NCI-H69 (cell line): ENCODE measurements at regions not wholly inside any gene's neighbourhood (a gene's known extent, or its start where the extent isn't known, plus 50 kb on each side); places are given as distances from the start of the nearest gene placed in this dataset.

Experiments
- DNase-seq: peaks from one replicate; lab custom pipeline; 2025; lab: John Stamatoyannopoulos, UW

DNA sequence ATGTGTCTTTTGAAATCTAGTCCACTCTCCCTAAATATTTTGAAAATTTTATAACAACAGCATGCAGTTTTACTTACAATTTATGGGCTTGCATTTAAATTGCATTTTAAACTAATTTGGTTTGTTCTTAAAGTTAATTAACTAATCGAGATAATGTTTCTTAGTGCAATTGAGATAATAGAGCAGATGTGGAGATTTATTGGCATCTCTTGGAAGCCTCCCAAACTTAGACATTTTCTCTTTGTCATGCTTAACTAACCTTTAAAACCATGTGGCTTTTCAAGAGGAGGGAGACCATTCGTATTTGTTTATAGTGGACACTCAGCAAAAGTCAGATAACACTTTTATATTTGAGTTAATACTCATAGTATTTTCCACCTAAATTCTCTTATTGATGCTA is 887.0 kb upstream of the CELF2 start:
- DNase-seq: no peak

DNA sequence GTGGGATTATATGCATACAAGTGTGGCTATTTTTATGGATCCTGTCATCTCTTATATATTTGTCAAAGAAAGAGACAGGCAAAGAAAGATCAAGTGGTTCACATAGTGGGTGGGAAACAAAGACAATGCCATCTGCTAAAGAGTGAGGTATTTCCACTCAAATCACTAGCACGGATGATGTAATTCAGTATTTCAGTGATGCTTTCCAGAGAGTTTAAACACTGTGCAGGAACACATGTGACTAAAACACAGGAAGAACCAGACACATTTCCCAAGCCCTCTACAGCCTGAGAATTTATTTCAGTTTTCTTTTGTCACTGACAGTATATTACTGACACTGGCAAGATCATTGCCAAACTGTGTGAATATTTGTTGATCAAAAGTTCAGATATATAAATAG is 885.7 kb upstream of the CELF2 start:
- no peak for DNase-seq

DNA sequence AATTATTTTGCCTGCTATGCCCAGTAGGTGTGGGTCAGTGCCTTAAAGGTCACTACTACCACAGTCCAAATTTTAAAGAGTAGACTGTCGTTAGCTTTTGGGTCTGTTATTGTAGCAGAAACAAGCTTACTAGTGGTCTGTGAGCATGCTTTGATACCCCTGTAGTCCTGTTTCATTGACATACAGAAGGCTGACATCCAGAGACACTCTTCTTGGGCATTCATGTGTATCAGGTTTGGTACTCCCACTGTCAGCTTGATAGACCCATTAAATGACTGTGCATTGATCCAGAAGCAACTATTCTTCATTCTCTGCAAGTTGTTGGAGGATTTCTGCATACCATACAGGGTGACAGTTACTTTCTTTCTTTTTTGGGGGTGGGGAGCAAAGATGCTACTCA is 884.4 kb upstream of the CELF2 start:
- DNase-seq: no peak

DNA sequence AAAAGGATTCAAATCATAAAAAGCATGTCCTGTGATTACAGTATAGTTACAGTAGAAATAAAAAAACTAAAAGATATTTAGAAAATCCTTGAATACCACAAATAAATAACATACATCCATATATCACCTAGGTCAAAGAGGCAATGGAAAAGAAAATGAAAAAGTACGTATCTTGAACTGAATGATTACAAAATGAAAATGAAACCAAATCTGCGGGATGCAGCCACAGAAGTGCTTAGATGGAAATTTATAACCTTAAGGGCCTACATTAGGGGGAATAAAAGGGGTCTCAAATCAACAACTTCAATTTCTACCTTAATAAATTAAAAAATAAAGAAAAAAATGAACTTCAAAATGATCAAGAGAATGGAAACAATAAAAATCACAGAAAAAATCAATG is 879.0 kb upstream of the CELF2 start:
- DNase-seq: no peak

DNA sequence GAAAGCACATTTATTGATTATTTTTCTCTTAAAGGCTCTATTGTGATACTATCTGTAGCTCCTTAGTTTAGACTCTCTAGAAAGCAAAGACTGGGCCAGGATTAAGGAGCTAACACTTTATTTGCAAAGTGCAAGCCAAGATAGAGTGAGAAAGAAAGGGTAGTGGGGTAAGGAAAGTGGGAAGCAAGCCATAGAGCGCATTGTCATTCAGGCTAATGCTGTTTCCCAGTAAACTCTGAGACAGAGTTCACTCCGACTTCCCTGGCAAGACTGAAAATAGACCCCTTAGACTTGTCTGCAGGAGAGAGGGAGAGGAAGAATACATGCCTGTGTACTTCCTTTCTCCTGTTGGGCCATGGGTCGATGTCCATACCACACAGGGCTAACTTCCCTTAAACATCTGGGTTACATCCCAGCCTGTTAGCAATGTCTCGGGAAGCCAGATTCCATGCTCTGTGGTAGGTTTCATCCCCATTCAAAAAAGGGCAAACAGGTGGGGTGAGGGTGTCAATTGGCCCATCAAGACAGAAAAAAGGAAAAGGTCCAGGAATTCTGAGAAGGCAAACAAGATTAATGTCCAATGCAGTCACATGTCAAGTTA is 875.8 kb upstream of the CELF2 start:
- no peak for DNase-seq

DNA sequence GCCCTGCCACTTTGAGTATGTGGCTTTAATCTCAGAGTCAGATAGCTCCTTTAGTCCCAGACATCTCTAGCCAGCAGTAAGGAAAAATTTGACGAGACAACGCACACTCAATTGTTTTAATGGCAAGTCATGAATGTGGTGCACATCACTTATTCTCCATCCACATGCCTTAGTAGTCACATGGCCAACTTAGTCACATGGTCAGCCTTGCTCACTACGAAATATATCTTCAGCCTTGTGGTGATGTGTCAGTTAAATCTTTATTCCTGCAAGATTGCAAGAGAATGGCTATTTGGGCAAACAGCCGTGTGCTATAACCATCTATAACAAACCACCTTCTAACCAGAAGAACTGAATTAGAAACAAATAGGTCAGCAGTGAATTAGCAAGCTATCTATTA is 871.1 kb upstream of the CELF2 start:
- no peak for DNase-seq

DNA sequence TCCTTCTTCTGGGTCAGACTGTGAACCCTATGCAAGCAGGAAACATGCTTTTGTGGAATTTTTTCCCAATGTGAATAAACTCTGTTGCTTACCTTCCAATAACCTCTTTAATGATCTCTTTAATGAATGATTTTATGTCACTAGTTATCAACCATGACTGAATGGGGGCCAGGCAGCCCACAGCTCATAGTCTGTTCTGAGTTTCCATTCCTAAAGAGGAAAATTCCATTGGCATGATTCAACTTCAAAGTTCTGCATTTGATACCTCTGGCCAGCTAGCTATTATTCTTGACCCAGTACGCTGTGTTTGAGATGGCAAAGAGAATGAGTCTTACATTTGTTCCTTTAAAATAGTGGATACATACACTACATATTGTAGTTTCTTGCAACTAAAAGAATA is 867.8 kb upstream of the CELF2 start:
- no peak for DNase-seq

DNA sequence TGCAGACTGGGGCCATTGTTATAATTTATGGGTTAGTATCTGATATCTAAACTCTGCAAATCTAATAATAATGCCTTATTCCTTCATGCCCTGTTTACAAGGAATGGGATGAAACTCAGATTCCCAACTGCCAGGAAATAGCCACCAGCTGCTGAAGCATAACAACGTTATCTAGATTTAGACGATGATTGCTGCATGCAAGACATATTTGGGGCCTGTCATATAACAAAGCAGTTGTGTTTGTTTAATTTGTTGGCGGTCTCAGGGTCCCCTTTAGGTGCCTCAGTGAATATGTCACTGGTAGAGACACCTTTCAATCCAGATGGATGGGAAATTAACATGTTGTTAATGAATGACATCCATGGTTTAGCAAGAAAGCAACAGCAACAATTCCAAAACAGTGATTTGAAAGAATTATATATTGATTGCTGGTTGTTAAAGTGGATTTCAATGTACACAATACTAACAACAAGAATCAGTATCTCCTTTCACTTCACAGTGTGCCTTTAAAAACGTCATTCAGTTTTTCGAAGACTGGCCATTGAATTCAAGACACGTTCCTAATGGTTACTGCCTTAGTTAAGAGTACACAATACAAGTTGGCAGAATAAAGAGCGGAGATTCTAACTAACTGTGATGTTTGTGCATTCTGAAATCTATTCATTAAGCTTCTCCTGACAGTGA is 860.6 kb upstream of the CELF2 start:
- DNase-seq: no peak

DNA sequence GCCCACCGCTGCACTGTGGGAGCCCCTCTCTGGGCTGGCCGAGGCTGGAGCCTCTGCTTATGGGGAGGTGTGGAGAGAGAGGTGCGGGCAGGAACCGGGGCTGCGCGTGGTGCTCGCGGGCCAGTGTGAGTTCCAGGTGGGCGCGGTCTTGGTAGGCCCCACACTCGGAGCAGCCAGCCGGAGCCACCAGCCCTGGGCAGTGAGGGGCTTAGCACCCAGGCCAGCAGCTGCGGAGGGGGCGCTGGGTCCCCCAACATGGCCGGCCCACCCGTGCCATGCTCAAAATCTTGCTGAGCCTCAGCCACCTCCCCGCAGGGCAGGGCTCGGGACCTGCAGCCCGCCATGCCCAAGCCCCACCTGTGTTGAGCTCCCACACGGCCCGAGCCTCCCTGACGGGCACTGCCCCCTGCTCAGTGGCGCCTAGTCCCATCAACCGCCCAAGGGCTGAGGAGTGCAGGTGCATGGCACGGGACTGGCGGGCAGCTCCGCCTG is 856.8 kb upstream of the CELF2 start:
- DNase-seq: no peak

DNA sequence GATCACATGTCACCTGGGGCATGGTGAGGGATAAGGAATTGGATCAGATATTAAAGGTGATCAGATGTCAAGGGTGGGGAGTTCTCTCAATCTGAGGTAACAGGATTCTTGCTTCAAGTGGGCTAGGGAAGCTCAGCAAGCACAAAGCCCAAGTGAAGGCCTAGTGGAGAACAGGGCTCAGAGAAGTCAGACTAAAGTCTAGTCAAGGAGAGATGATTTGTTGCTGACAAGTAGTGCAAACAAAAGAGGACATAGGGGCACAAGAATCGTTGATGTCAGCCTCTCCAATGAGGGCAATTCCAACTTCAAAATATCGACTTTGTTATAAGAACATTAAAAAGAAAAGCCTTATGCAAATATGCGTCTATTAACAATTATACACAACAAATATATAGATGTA is 852.8 kb upstream of the CELF2 start:
- no peak for DNase-seq

DNA sequence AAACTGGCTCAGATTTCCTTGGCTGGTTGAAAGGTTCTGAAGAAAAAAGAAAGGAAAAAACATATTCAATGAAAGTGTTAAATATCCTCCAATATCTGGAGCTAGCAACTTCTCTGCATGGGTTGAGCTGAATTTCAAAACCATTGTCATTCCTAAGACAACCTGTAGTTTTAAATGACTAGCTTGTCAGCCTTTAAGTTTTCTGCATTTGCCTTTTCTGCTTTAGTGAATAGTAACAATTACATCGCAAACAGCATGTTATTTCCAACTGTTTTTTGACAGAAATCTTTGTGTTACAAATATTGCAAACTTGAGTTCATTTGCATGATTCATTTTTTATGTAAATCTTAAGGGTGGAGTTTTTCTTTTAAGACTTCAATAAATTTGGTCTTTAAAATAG is 852.3 kb upstream of the CELF2 start:
- DNase-seq: no peak

DNA sequence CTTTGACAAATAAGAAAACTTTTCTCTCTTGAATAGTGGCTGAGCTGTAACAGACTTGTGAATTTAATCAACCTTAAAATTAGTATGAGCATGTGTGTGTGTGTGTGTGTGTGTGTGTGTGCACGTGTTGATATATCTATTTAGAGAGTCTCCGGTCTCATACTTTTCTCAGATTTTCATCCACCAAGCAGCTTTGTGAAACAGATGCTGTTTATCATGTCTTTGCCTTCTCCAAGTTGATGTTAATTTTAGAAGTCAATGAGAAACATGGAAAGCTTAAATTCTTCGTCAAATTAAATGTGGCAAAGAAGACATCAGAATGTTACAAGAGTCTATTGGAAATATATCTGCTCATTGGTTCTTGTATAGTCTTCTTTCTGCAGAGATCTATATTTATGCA is 839.2 kb upstream of the CELF2 start:
- no peak for DNase-seq

DNA sequence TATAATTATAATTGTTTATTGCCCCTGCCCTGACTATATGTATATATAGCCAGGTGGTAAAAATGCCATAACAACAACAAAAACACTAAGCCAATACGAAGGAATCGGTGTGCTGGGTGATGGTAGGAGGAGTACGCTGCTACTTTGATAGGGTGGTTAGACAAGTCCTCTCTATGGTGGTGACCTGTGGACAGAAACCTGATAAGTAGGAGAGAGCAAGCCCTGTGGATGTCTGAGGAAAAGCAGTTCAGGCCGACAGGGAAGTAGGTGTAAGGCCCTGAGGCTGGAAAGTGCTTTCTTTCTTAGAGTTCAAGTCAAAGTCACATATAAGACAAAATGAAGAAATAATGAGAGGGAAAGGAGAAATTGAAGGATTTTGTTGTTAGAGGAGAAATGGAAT is 823.8 kb upstream of the CELF2 start:
- no peak for DNase-seq

DNA sequence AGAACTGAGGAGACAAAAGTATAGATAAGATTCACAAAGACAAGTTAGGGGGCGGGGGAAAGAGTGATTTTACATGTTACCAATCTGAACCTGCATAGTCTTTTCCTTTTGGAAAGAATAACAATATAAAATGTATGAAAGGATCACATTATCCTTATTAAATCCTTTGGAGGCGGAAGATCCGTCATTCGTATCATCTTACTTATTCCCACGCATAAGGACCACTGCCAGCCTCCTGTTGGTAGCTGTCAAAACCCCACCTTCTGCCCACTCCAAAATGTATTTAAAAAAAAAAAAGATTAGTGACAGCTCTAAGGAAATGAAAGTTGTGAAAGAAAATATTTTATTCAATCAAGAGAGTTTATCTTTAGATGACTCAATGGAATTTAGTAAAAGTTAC is 821.0 kb upstream of the CELF2 start:
- no peak for DNase-seq

DNA sequence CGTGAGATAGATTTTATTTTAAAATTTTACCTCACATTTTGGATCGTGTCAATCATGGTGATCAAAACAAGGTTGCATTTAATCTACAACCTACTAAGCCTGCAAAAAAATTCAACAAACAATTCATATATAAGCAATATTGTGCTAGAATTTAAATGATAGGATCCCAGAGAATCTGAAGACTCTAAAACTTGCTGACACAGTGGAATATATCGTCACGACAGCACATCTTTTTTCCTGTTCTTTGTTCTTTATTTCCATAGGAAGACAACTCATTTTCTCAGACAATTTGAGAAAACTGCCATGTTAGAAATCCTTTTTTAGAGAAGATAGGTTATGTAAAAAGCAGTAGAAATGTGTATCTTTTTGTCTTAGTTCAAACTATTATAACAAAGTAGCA is 820.2 kb upstream of the CELF2 start:
- DNase-seq: no peak

DNA sequence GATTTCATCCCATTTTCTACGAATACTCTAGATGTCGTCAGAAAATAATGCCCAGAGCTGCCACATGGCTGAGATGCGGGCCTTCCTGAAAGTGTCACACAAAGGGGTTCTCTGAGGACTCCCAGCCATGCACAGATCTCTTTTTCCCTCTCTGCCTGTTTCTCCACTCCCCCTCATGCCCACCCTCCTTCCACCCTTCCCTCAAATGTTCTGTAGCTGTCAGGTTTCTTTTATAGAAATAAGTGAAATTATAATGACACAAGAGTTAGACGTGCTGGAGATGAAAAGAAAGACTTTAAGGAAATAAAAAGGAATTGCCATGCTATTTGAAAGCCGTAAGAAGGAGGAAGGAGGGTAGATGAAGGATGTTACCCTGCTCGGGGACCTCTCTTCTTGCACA is 819.3 kb upstream of the CELF2 start:
- DNase-seq: no peak

DNA sequence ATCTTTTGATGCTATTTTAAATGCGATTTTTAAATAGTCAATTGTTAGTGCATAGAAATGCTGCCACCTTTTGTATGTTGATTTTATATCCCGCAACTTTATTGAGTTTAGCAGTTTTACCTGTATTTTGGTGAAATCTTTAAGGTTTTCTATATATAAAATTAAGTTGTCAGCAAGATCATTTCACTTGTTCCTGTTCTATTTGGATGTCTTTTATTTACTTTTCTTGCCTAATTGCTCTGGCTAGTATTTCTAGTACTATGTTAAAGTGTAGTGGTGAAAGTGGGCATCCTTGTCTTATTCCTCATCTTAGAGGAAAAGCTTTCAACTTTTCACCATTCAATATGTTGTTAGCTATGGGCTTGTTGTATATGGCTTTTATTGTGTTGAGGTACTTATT is 813.3 kb upstream of the CELF2 start:
- DNase-seq: no peak

DNA sequence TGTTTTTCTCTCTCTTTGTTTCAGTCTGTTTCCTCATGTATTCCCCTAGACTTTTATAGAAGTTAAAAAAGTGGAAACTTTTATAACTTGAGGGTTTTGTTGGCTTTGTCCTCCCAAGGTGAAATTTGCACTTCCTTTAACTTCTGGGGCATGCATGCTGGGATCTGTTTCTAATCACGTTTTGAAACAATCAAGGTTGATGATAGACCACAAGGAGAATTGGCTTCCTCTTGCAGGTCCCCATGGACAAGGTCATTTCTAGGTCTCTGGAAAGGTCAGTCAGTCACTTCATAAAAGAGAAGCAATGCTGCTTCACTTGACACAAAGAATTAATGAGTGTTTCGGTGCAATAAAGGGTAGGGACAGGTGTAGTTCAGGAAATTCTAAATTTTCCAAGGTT is 811.8 kb upstream of the CELF2 start:
- DNase-seq: no peak

DNA sequence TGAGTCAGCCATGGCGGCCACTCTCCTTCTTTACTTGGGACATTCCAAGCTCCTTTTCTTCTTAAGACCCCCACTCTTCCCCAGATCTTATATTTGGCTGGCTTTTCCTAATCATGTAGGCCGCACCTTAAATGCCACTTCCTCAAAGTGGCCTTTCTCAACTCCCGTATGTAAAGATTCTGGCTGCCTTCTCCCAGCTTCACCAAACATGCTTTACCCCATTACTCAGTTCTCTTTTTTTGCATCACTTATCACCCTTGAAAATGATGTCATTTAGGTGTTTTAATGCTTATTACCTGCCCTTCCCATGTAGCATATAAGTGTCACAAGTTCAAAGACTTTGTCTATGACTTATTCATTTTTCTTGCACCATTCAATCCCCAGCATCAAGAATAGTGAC is 810.1 kb upstream of the CELF2 start:
- no peak for DNase-seq

DNA sequence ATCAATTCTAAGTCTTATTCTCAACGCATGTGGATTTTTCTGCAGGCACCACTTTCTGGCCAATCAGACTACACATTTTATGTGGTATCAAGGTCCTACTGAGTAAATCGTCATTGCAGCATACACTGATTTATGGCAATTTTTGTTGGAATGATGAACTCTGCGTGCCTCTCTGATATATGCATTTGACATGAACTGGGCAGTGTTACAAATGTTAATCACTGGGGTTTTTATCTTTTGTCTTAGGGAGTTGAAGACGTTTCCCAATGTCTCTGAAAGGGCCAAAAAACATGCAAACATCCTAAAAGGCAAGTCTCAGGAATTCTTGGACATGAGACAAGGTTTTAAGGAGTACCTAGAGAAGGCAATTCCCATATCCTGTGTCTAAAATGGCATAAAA is 809.5 kb upstream of the CELF2 start:
- DNase-seq: no peak

DNA sequence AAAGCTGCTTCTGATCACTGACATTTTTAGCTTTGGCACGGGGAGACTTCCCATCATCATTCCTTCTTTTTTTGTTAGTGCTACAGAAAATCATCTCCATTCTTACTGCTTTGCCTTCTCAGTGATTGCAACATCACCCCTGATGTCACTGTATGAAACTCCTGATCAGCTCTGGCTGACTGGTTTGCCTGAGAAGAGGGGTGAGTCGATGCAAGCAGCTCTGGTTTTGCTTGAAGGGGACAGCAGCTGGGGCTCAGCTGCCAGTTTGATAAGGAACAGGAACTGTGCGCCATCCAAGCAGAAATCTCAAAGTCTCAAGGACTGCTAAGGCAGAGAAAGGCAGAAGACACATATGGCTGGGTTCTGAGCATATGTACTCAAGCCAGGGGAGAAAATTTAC is 808.5 kb upstream of the CELF2 start:
- no peak for DNase-seq

DNA sequence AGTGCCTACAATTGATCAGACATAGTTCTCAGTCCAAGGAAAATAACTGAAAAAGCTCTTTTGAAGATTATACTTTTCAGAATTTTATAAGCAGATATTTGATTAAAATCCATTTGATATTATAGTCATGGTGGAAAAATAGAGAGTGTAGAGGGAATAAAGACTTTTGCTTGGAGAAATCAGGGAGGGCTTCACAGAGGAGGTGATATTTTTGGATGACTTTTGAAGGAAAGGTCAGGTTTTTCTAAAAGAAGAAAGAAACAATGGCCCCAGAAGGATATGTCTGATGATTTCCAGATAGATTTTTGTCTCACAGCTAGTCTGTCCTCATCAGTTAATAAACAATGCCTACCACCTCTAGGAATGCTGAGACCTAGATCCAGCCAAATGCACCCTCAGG is 806.3 kb upstream of the CELF2 start:
- no peak for DNase-seq

DNA sequence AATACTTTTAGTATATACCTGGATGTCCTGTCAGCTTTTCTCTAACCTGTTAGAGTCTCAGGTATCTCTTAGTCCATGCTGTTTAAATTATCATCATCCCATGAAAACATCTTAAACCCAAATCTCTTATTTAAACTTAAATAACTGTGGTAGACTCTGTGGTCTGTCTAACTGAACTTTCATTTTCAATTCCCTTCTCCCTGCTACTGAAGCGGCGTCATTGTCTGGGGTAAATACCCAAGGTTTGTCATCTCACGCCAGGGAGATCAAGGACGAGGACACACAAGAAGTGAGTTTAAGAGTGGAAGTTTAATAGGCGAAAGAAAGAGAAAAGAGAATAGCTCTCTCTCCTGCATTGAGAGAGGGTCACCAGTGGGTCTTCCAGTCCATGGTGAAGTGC is 804.4 kb upstream of the CELF2 start:
- DNase-seq: no peak

DNA sequence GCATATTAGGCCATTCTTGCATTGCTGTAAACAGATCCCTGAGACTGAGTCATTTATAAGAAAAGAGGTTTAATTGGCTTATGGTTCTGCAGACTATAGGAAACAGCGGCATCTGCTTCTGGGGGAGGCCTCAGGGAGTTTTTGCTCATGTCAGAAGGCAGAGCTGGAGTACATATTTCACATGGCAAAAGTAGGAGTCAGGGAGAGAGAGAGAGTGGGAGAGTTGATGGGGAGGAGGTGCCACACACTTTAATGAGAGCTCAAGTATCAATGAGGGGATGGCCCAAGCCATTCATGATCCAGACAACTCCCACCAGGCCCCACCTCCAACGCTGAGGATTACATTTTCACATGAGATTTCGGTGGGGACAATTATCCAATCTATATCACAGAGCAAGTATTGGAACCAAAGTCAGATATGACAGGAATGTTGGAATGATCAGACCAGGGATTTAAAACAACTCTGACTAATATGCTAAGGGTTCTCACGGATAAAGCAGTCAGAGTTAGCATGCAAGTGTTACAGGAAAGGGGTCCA is 795.3 kb upstream of the CELF2 start:
- DNase-seq: no peak
